GM21528 (cell line): ENCODE measurements at regions not wholly inside any gene's neighbourhood (a gene's known extent, or its start where the extent isn't known, plus 50 kb on each side); places are given as distances from the start of the nearest gene placed in this dataset.

Experiments used
- ATAC-seq: cut with Tn5 transposase; IDR thresholded peaks from one replicate; pipeline ENCODE4 v1.9.1; 2021; ENCODE audit warnings: mild to moderate bottlenecking, moderate library complexity; ENCODE audit not compliant: unreplicated experiment, low FRiP score

- ATAC-seq, result no peak
These were observed 287.1 kb upstream of the NEBL start for GRCh38 chr10:21184216-21184615.

- ATAC-seq, result no peak
These were observed 285.9 kb upstream of the NEBL start for GRCh38 chr10:21183025-21183424.

DNA sequence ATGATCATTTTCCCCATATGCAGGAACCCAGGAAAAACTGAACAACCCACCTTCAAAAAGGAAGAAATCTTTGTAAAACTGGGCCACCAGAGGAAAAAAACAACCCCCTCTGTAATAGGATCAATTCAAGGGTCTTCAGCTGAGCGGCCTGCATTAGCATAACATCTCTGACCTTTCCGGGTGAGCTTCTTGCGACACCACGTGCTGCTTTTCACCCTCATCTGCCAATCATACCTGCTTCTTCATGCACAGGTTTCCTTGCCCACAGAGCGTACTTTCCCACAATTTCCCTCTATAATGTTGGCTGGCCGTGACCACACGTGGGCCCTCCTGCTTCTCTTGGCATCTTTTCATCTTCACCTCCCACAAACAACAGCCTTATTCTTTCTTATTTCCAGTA lies 284.3 kb upstream of the NEBL start:
- ATAC-seq, result no peak

DNA sequence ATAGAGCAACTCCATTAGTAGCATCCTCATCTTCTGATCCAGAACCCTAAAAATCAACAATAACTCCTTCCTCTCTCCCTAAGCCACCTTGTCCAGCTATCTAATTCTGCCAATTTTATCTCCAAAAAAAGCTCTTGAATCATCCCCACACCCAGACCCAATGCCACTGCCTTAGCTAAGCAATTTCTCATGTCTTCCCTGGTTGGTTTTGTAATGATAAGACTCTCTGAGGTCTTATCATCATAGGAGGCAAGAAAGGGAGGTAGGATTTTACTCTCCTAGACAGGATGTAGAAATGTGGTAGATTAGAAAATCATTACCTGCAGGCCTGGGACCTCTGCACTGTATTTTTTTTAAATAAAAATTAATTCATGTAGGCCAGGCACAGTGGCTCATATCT lies 283.5 kb upstream of the NEBL start:
- no peak for ATAC-seq

DNA sequence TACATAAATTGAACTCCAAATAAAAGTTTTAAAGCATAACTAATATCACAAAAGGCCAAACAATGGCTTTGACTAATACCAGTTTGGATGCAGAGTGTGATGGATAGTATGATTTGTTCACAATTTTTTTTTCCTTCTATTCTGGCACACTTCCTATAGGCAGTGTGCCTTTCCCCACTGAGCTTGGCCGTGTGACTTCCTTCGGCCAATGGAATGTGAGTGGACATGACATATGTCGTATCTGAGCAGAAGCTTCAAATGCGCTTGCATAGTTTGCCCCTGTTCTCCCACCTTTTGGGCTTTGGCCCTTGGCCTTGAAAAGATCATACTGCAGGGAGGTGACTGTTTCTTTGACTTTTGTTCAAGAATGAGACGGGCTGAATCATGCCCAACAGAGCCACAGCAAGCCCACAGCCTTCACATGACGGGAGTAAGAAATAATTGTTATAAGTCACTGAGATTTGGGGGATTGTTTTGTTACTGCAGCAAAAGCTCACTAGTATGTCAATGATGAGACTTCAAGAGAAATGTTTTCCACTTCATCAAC lies 279.9 kb upstream of the NEBL start:
- no peak for ATAC-seq

DNA sequence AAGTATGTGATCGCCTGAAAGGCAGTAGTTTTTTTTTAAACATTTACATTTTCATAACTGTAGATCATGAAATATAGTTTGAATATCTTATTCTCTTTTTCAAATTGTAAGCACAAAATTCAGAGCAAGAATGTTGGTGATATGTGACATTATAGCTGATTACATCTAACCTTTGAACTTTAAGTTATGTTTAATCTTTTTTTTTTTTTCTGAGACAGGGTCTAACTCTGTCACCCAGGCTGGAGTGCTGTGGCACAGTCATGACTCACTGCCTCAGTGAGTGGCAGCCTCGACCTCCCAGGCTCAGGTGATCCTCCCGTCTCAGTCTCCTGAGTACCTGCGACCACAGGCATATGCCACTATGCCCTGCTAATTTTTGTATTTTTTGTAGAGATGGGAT lies 278.7 kb upstream of the NEBL start:
- ATAC-seq, result no peak

GRCh38 chr10:21174715-21175495 lies 277.8 kb upstream of the NEBL start:
- ATAC-seq, result no peak

DNA sequence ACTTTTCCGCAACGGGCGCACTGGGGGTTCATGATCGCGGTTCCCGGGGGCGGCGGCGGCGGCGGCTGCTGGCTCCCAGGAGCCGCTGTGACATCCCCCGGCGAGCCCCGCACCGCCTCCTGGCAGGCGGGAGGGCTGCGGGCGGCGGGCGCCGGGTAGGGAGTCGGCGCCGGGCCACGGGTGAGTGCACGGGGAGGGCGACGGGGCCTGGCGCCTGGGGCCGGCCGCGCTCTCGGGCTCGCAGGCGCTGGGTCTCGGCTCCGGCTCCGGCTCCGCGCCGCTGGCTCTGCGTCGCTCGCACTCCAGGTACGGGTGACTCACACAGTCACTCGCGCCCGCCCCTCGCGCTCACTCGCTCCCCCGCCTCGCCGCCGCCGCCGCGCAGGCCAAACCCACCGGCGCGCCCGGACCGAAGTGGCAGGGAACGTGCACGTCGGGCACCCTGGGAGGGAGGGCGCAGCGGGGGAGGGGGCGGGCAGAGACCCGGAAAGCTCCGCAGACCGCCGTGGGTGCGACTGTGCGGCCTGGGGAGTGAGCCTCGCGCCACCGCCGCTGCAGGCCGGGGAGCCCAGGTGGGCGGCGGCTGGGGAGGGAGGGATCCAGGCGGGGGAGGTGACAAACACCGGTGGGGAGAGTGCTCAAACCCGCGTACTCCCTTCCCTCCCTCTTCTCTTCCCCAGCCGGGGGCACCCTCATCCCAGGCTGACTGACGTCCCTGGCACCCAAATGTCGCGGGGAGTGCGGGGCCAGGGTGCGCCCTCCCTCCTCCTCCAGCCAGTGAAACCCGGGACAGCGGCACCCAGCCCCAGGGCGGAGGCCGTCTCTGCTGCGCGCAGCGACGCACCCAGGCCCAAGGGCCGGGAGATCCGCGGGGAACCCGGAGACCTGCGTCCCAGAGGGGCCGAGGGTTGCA lies 276.9 kb upstream of the NEBL start:
- ATAC-seq, result no peak

DNA sequence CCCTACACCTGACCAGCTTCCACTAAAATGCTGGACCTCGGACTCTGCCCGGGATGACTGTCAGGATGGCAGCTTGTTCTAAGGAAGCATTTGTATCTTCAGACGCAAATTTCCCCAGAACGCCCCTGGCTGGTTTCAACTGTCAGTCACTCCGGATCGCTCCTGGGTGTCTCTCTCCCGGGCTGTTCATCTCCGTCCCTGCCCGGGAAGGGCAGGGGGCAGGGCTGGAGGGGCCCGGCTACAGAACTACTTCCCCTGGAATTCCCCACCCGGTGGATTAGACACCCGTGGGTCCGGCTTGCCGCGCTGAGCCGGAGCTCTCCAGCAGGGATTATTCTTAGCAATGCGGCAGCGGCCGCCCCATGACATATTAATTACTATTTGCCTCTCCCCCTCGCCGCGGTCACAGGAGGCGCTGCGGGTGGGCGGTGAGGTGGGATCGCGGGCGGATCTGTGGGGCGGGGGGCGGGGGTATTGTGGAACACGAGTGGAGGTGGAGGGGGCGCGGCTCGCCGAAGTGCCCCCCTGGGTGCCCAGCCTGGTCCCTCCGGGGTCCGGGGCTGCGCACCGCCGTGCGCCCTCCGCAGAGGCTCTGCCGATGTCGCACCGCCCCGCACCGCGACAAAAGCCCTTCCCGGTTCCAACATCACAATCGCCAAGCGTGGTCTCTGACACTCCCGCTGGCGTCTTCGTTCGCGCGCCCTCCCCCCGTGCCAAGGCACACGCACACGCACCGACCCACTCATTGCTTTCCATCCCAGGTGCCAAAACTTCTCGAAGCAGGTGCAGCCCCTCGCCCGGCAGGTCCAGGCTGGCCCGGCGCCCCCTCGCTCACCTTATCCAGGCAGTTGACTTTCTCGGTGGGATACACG lies 276.1 kb upstream of the NEBL start:
- ATAC-seq, result no peak

GRCh38 chr10:21172542-21172929 lies 275.4 kb upstream of the NEBL start:
- no peak for ATAC-seq

- ATAC-seq, result no peak
These were observed 274.9 kb upstream of the NEBL start for GRCh38 chr10:21171936-21172541.

DNA sequence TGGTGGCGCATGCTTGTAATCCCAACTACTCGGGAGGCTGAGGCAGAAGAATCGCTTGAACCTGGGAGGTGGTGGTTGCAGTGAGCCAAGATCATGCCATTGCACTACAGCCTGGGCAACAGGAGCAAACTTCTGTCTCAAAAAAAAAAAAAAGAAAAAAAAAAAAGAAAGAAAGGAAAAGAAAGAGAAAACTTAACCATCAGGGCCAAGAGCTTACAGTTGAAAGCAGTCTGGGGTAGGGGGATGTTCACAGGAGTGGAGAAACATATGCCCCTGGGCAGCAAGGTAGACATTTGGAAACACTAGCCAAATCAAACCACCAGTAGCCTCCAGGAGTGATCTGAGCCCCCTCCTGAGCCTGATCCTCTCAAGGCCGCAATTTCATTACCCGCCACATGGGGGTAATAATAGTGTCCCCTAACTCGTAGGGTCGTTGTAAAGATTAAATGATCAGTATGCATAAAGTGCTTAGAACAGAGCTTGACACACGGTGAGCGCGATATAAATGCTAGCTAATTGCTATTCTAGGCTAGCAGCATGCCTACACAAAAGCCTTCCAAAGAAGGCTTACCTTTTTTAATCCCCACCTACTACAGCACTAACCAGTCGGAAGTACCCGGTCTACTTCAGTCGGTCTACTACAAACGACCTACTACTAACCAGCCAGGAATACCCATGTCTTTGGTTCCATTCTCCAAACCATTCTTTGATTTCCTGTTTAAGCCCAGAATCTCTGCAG lies 274.3 kb upstream of the NEBL start:
- ATAC-seq, result no peak

GRCh38 chr10:21170216-21170615 lies 273.1 kb upstream of the NEBL start:
- ATAC-seq, result no peak

DNA sequence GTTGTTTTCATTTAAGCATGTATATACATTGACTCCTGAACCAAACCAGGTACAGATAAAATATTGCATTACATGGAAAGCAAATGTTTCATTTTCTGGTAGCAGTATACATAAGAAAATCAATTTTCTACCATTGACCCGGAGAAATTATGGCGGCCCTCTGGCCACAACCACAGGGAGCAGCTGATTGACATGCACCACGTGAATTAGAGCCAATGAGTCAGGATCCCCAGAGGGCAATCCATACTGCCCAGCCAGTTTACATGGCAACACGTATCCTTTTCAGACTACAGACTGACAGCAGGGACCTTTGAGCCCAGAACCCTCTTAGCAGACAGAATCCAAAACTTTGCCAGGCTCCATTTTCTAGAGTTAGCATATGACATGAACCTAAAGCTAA lies 272.2 kb upstream of the NEBL start:
- no peak for ATAC-seq

DNA sequence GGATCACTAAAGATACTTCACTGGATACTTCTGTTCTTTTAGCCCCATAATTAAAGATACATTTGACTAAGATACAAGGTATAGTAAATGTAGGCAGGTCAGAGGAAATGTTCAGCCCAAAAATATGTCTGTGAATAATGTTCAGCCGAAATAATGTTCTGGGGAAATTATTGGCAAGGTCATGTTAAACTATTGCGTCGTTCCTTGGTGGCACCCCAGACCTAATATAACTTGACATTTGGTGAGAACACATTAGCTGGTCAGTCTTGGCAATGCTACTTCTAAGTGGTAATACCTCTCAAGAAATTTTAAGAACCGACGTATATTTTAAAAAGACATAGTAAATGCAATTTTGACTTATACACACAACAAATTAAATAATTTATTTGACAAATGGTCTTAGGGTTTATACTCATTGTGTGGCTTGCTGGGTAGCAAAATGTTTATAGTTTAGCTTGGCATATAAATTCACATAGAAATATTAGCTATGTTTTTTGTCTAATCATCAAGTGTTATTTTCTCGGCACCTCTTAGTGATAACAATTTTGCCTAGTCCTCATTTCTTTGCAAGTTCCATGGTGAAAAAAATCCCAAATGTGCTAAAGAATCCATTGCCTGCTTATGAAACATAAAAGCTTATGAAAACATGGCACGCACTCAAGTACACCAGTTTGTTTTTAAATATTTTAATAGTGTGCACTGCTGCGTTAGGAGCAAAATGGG lies 270.3 kb upstream of the NEBL start:
- ATAC-seq, result no peak

DNA sequence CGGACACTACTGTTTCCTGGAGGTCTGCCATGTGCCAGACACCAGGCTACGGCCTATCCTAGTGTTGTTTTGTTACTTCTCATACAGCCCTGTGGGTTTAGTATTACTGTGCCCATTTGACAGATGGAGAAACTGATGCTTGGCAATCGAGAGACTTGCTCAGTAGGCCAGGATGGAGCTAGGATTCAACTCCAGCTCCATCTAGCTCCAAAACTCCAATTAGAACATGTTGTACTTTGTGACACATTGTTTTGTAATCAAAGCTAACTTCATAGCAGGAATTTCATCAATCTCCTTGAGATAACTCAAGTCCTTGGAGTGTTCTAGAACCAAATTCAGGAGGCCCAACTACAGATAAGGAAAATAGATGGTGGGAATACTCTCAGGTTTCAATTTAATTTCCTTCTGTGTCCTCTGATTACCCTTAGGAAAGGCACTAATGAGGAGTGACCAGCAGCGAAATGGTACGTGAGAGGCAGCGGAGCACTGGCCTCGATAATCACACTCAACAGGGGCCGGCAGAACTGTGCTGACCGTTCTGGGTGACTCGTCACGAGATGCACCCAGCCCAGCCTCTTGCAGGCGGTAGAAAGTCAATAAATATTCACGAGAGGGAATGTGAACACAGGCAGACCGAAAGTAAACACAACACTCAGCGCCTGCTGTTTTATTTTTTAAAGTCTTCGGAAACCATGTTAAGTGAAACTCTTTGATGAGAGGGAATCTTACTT lies 269.6 kb upstream of the NEBL start:
- ATAC-seq, result no peak

DNA sequence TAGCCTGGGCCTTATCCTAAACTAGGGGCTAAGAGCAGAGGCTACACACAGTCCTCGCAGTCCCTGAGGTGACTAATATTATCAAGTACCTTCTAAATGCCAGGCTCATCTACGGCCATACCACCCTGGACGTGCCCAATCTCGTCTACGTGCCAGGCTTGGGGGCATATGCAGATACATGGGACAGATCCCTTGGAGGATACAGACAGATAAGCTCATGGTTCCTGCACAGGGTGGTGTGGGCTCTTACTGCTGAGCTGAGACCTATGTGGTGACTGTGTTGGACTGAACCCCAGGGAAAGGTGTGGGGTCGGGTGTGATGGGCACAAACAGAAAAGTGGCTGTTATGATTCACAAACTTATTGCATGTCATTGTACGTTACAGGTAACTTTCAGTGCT lies 268.4 kb upstream of the NEBL start:
- no peak for ATAC-seq

GRCh38 chr10:21164687-21165086 lies 267.6 kb upstream of the NEBL start:
- no peak for ATAC-seq
